ENCODE measurements at regions not wholly inside any gene's neighbourhood (a gene's known extent, or its start where the extent isn't known, plus 50 kb on each side); places are given as distances from the start of the nearest gene placed in this dataset.
"Not testable (repeated sequence)": the region's sequence is repeated elsewhere in the genome, so short reads cannot be mapped to it uniquely, and the experiment has no call there.

- DNase-seq: no peak
These were observed 724.6 kb upstream of the NRP1 start for GRCh38 chr10:34058845-34059614.

GRCh38 chr10:34055410-34055985 is 721.0 kb upstream of the NRP1 start:
- DNase-seq: not testable (repeated sequence)

- DNase-seq: no peak
These were observed 715.4 kb upstream of the NRP1 start for GRCh38 chr10:34049887-34050286.

GRCh38 chr10:34049469-34049868 is 715.0 kb upstream of the NRP1 start:
- DNase-seq: no peak

- no peak for DNase-seq
These were observed 712.9 kb upstream of the NRP1 start for GRCh38 chr10:34047389-34047788.

GRCh38 chr10:34046506-34047034 is 712.1 kb upstream of the NRP1 start:
- DNase-seq: no peak

GRCh38 chr10:34045571-34046190 is 711.2 kb upstream of the NRP1 start:
- DNase-seq: no peak

GRCh38 chr10:34041871-34042270 is 707.4 kb upstream of the NRP1 start:
- DNase-seq: no peak

GRCh38 chr10:34037499-34037898 is 703.0 kb upstream of the NRP1 start:
- DNase-seq: no peak

- not testable (repeated sequence) for DNase-seq
These were observed 700.8 kb upstream of the NRP1 start for GRCh38 chr10:34035241-34035790.

GRCh38 chr10:34033078-34033477 is 698.6 kb upstream of the NRP1 start:
- no peak for DNase-seq

GRCh38 chr10:34032564-34032963 is 698.1 kb upstream of the NRP1 start:
- DNase-seq: no peak

- no peak for DNase-seq
These were observed 696.9 kb upstream of the NRP1 start for GRCh38 chr10:34031400-34031799.

- DNase-seq: no peak
These were observed 695.0 kb upstream of the NRP1 start for GRCh38 chr10:34029455-34029854.

GRCh38 chr10:34028936-34029335 is 694.5 kb upstream of the NRP1 start:
- DNase-seq: no peak

- no peak for DNase-seq
These were observed 690.4 kb upstream of the NRP1 start for GRCh38 chr10:34024693-34025425.

GRCh38 chr10:34024282-34024681 is 689.8 kb upstream of the NRP1 start:
- DNase-seq: no peak

GRCh38 chr10:34022195-34022594 is 687.7 kb upstream of the NRP1 start:
- no peak for DNase-seq

GRCh38 chr10:34018784-34019183 is 684.3 kb upstream of the NRP1 start:
- DNase-seq: no peak

- DNase-seq: no peak
These were observed 683.7 kb upstream of the NRP1 start for GRCh38 chr10:34018129-34018528.

GRCh38 chr10:34017281-34017680 is 682.8 kb upstream of the NRP1 start:
- DNase-seq: no peak

- DNase-seq: no peak
These were observed 682.1 kb upstream of the NRP1 start for GRCh38 chr10:34016576-34016975.

GRCh38 chr10:34015700-34016099 is 681.2 kb upstream of the NRP1 start:
- DNase-seq: no peak
